MM.1S (cell line): ENCODE measurements at regions not wholly inside any gene's neighbourhood (a gene's known extent, or its start where the extent isn't known, plus 50 kb on each side); places are given as distances from the start of the nearest gene placed in this dataset.

ENCODE experiments used
- EZH2phosphoT487 ChIP-seq: fragments of 300-600 bp; sonication (generic); IDR thresholded peaks from 2 replicates; pipeline ENCODE4 v1.6.1; 2018; ENCODE audit warnings: antibody characterized with exemption, low read length
- TF ChIP-seq, protein P1 (sequence below): fragments of 300-600 bp; sonication (generic); IDR thresholded peaks from 2 replicates; pipeline ENCODE4 v1.5.1; 2016; ENCODE audit warnings: antibody characterized with exemption, low read length, mixed read lengths

DNA sequence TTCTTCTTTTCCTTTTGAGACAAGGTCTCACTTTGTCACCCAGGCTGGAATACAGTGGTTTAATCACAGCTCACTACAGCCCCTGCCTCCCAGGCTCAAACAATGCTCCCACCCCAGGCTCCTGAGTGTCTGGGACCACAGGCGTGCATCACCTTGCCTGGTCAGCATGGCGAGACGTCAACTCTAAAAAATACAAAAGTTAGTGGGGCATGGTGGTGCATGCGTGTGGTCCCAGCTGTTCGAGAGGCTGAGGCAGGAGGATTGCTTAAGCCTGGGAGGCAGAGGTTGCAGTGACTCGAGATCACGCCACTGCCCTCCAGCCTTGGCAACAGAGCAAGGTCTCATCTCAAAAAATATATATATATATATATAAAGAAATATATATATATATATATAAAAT is 242.4 kb downstream of the SHOX start:
- TF ChIP-seq, protein P1, sequence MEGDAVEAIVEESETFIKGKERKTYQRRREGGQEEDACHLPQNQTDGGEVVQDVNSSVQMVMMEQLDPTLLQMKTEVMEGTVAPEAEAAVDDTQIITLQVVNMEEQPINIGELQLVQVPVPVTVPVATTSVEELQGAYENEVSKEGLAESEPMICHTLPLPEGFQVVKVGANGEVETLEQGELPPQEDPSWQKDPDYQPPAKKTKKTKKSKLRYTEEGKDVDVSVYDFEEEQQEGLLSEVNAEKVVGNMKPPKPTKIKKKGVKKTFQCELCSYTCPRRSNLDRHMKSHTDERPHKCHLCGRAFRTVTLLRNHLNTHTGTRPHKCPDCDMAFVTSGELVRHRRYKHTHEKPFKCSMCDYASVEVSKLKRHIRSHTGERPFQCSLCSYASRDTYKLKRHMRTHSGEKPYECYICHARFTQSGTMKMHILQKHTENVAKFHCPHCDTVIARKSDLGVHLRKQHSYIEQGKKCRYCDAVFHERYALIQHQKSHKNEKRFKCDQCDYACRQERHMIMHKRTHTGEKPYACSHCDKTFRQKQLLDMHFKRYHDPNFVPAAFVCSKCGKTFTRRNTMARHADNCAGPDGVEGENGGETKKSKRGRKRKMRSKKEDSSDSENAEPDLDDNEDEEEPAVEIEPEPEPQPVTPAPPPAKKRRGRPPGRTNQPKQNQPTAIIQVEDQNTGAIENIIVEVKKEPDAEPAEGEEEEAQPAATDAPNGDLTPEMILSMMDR, result no peak
- TF ChIP-seq EZH2phosphoT487, result no peak
